SK-N-MC (cell line): ENCODE measurements at regions not wholly inside any gene's neighbourhood (a gene's known extent, or its start where the extent isn't known, plus 50 kb on each side); places are given as distances from the start of the nearest gene placed in this dataset.

Experiments
- EZH2 ChIP-seq: fragments of 200-600 bp; sonication (generic); IDR thresholded peaks from one replicate; pipeline ENCODE4 v1.6.1; 2017; ENCODE audit warnings: antibody characterized with exemption
- POLR2AphosphoS5 ChIP-seq: IDR thresholded peaks from 2 replicates; pipeline ENCODE4 v1.6.1; 2012; ENCODE audit warnings: mild to moderate bottlenecking, low read depth, low read length, borderline replicate concordance

DNA sequence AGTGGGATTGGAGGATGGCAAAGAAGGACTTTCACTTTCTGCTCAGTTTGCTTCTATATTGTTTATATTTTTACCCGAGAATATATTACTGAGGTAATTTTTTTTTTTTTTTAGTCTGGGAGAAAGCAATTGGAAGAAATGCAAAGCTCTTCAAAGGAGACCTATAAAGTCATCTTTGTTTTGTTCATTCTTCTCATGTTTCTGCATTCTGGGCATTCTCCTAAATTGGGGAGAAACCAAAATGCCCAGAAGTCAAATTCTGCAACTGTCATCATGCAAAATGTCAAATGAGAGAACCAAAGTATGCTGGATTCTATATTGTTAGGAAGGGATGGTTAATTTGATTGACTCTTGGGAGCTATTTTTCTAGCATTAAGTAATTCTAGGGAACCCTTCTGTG lies 168.3 kb upstream of the TSC22D2 start:
- TF ChIP-seq POLR2AphosphoS5 (no peak), EZH2 (no peak)
